ENCODE measurements at regions not wholly inside any gene's neighbourhood (a gene's known extent, or its start where the extent isn't known, plus 50 kb on each side); places are given as distances from the start of the nearest gene placed in this dataset.

DNA sequence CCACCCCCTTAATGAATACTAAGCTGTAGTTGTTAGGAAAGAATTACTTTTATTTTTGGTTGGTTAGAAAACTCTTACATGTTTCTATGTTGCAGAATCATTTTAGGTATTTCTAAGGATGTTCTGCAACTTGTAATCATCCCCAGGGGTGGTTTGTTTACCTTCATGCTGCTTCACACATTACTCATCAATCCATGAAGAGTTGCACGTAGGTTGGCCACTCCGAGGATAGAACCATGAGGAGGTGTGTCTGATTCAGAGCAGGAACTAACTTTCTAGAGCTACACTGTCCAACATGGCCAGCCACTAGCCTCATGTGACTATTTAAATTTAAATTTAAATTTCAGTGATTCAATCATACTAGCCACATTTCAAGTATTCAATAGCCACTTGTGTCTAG lies 127.2 kb upstream of the FRMPD4 start:
- intact Hi-C loops (cut with DNase I; ENCODE audit: low total_unique reads): no loop called here

DNA sequence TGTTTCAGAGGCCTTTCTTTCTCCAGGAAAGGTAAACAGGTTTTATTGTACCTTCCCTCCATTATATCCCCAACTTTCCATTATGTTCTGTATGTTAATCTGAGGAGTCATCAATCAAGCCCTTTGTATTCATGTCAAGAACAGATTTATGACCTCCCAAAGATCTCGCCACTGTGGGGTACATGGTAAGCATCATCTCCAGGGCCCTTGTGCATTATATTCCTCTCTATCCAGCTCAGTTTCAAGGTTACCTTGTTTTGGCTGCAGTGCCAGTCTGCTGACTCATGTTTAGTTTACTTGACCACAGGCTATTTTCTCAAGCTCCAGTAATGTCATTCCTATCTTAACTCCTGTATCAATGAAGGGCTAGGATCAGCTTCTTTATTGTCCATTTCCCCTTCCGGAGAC lies 125.1 kb upstream of the FRMPD4 start:
- Histone ChIP-seq H3K9me3 (no peaks in the 10 kb centered on the region), H3K4me3 (no peak overlapping the region), H3K27me3 (no peaks in the 10 kb centered on the region), H3K27ac (no peak overlapping the region), H3K4me1 (no peaks in the 10 kb centered on the region), H3K36me3 (no peaks in the 10 kb centered on the region)
- intact Hi-C loops (cut with DNase I; ENCODE audit: low total_unique reads): no loop called here
- TF ChIP-seq, protein P1, sequence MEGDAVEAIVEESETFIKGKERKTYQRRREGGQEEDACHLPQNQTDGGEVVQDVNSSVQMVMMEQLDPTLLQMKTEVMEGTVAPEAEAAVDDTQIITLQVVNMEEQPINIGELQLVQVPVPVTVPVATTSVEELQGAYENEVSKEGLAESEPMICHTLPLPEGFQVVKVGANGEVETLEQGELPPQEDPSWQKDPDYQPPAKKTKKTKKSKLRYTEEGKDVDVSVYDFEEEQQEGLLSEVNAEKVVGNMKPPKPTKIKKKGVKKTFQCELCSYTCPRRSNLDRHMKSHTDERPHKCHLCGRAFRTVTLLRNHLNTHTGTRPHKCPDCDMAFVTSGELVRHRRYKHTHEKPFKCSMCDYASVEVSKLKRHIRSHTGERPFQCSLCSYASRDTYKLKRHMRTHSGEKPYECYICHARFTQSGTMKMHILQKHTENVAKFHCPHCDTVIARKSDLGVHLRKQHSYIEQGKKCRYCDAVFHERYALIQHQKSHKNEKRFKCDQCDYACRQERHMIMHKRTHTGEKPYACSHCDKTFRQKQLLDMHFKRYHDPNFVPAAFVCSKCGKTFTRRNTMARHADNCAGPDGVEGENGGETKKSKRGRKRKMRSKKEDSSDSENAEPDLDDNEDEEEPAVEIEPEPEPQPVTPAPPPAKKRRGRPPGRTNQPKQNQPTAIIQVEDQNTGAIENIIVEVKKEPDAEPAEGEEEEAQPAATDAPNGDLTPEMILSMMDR (IDR thresholded peaks at IDR 0.05): no peak
- DNase-seq: no peak

More for the DNA sequence above, 127.2 kb upstream of the FRMPD4 start:
- no peak overlapping the region for H3K27ac ChIP-seq
- H3K4me1 ChIP-seq: no peaks in the 10 kb centered on the region
- no peaks in the 10 kb centered on the region for H3K9me3 ChIP-seq
- DNase-seq: no peak
- no peaks in the 10 kb centered on the region for H3K27me3 ChIP-seq
- no peak overlapping the region for H3K4me3 ChIP-seq
- no peaks in the 10 kb centered on the region for H3K36me3 ChIP-seq
- TF ChIP-seq, protein P1 (IDR thresholded peaks at IDR 0.05): no peak

DNA sequence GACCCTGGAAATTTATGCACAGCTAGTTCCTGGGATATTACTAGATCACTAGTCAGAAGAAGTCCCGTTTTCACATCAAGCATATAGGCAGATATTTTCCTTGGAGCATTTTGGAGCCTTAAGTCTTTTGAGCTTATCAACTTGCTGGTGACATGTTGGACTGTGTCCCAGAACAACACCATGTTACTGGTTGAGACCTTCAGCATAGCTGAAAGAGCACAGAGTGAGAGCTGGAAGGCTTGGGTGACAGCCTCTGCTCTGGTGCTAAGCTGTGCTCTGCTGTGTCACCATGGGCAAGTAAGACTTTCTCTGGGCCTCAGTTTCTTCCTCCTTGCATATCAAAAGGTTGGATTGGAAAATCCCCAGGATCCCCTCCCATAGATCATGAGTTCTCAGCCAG lies 116.6 kb upstream of the FRMPD4 start:
- Histone ChIP-seq H3K27me3 (no peaks in the 10 kb centered on the region), H3K27ac (no peak overlapping the region), H3K4me3 (no peak overlapping the region), H3K9me3 (no peaks in the 10 kb centered on the region), H3K4me1 (no peaks in the 10 kb centered on the region), H3K36me3 (no peaks in the 10 kb centered on the region)
- TF ChIP-seq, protein P1 (IDR thresholded peaks at IDR 0.05): no peak
- DNase-seq: no peak
- intact Hi-C loops (cut with DNase I; ENCODE audit: low total_unique reads): no loop called here

DNA sequence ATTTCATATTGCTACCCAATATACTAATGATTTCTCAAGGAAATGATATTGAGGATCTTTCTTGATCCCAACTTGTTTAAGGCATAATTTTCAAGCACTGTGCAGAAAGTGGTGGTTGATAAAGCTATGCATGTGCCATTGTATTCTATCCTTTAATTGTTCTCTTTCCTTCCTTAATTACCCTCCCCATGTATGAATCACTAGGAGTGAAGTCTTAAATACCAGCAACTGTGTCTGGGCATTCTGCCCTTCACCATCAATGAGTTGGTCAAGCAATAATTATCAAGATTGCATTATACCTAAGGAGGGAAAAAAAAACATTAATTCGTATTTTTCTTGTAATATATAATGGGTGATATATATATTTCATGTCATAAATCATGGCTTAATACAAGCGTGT lies 111.8 kb upstream of the FRMPD4 start:
- Histone ChIP-seq H3K27ac (no peak overlapping the region), H3K27me3 (no peaks in the 10 kb centered on the region), H3K36me3 (no peaks in the 10 kb centered on the region), H3K4me3 (no peak overlapping the region), H3K4me1 (no peaks in the 10 kb centered on the region), H3K9me3 (no peaks in the 10 kb centered on the region)
- TF ChIP-seq, protein P1 (IDR thresholded peaks at IDR 0.05): no peak
- DNase-seq: no peak
- intact Hi-C loops (cut with DNase I; ENCODE audit: low total_unique reads): no loop called here

DNA sequence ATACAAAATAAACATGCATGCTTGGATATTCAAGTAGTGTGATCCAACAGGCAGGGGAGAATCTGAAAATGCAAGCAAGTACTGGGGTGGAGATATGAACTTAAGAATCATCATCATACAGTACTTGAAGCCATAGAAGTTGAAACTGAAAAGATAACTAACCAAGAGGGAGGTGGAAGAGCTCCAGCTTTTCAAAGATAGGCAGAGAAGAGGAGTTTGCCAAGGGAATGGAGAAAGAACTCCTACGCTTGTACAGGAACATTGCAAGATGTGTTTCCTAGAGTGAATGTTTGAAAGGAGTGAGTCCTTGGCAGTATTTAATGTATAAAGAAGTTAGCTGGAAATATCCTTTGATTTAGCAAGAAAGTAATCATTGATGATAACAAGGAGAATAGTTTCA lies 106.2 kb upstream of the FRMPD4 start:
- Histone ChIP-seq H3K4me3 (no peak overlapping the region), H3K4me1 (no peaks in the 10 kb centered on the region), H3K9me3 (no peaks in the 10 kb centered on the region), H3K27ac (no peak overlapping the region), H3K27me3 (no peaks in the 10 kb centered on the region), H3K36me3 (no peaks in the 10 kb centered on the region)
- intact Hi-C loops (cut with DNase I; ENCODE audit: low total_unique reads): no loop called here
- TF ChIP-seq, protein P1 (IDR thresholded peaks at IDR 0.05): no peak
- no peak for DNase-seq

DNA sequence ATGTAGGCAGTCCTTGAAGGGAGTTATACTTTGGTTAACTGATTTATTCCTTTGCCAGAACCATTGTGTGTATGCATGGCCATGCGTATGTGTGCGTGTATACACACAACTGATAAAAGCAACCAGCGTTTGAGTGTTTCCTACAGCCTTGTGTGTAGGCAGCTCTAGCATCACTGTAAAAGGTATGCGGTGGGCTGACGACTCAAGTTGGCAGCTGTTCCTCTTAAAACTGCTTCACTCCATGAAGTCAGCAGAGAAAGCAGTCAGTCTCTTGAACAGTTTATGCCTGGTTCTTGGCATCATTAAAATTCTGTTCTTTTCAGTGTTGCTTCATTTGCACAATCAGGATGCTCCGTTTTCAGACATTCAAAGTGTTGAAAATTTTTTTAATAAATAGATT lies 103.5 kb upstream of the FRMPD4 start:
- TF ChIP-seq, protein P1 (IDR thresholded peaks at IDR 0.05): no peak
- Histone ChIP-seq H3K9me3 (no peaks in the 10 kb centered on the region), H3K4me1 (no peaks in the 10 kb centered on the region), H3K27me3 (no peaks in the 10 kb centered on the region), H3K4me3 (no peak overlapping the region), H3K27ac (no peak overlapping the region), H3K36me3 (no peaks in the 10 kb centered on the region)
- DNase-seq: no peak
- intact Hi-C loops (cut with DNase I; ENCODE audit: low total_unique reads): no loop called here
